PC-3 (cell line): ENCODE measurements at regions not wholly inside any gene's neighbourhood (a gene's known extent, or its start where the extent isn't known, plus 50 kb on each side); places are given as distances from the start of the nearest gene placed in this dataset.

Experiments used
- CTCF ChIP-seq: fragments of 300-600 bp; sonication (generic); conservative IDR thresholded peaks from 2 replicates; pipeline ENCODE4 v1.5.1; 2017; ENCODE audit warnings: antibody characterized with exemption, low read depth, mild to moderate bottlenecking, low read length
- EZH2phosphoT487 ChIP-seq: fragments of 300-600 bp; sonication (generic); IDR thresholded peaks from 2 replicates; pipeline ENCODE4 v1.6.1; 2018; ENCODE audit warnings: mild to moderate bottlenecking, antibody characterized with exemption, low read length, borderline replicate concordance

GRCh38 chr1:29682171-29682918, 446.0 kb downstream of the PTPRU start:
- no peak for TF ChIP-seq CTCF
- TF ChIP-seq EZH2phosphoT487: no peak
